NCI-H2196 (cell line): ENCODE measurements at regions not wholly inside any gene's neighbourhood (a gene's known extent, or its start where the extent isn't known, plus 50 kb on each side); places are given as distances from the start of the nearest gene placed in this dataset.

Experiments
- DNase-seq: peaks from one replicate; lab custom pipeline; 2025; ENCODE audit not compliant: unreplicated experiment; lab: John Stamatoyannopoulos, UW

DNA sequence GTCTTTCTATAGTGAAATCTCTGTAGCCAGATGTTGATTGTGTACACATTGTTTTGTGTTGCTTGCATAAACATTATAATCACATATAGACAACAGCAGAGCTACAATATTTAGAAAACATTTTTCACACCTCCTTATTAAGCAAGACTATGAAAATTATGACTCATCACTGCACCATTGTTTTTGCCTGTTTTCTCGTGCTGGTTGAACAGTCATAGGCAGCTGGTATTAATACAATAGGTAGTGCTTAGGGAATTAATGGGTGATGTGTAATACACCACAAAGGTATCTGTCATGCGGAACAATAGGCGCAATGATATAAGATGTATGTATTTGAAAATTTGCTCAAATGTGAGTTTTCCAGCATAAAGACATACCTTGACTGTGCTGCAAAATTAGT lies 449.3 kb downstream of the FOXG1 start:
- peak; percentile 6 for DNase-seq

DNA sequence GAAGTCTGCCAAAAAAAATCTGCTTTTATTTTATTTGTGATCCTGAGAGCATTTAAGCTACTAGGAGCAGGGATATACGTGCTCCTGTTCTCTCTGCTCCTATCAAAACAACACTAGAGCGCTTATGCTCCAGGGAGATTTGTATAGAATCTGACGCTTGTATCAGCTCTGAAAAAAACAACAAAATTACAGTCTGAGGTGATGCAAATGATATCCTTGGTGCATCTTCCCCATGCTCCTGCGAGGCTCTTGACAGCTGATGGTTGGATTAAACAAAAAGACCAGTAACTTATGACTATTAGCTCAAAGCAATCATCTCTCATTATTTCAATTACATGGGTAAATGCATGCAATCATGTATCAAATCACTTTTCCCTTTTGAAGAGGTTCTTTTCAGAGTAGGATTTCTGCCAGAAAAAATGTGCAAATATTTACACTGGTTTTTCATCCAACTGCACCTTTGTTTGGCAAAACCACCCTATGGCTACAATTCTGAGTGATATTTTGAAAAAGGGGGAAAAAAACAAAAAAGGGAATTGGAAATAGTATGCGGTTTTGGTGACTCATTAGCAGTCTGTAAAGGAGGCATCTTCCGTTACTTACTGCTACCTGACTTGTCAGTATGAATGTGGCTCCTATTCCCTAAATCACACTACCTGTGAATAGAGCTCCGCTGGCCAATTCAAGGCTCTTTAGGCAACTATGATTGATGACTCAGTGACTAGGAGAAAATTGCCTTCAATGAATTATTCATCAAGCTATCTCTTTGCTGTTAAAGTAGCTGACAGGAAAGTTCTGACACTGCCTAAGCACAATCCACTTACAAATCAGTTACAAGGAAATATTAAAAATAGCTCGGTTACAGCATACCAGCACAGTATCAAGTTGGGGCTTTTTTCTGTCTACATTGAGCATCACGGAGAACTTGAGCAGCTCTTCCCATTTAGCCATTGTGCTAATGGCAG lies 450.0 kb downstream of the FOXG1 start:
- peak; percentile 85 for DNase-seq

DNA sequence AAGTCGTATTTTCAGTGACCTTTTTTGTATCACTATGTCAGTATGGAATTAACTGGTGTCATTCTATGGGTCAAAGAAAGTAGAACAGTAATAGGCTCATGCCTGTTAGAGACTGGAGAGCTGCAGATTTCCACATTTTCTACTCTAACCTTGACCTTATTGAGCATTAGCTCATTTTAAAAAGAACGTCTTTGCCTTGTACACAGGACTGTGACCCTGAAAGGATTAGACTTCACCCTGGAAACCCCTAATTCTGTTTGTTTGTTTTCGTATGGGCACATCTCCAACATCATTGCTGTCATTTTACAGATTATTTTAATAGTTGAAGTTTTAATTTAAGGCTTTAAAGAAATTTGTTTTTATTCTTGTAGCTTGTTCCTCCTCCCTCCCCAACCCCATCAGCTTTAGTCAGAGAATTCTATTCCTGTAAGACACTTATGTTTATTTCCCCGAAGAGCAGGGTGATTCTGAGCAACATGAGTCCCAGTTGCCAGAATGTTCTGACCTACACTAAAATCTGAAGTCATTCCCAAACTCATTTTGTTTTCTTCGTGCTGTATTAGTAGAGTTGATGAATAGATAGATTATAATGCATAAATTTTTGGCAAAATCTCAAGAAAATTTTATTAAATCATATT lies 451.3 kb downstream of the FOXG1 start:
- no peak for DNase-seq

DNA sequence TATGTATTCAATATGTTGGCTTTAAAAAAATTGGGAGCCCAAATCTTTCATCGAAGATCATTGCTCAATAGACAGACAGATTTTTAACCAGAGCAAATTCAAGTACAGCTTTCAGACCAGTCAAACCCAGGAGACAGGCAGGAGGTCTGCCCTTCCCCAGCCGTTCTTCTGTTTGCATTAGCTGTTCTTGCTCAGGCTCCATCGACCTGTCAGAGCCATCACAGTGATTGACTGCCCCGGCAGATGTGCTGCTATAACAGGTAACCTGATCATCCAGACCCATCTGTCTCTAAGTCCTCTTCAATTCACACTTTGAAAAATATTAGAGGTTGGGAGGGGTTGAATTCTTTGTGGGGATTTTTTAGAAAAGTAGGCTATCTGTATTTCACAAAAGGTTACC lies 453.5 kb downstream of the FOXG1 start:
- DNase-seq: no peak

DNA sequence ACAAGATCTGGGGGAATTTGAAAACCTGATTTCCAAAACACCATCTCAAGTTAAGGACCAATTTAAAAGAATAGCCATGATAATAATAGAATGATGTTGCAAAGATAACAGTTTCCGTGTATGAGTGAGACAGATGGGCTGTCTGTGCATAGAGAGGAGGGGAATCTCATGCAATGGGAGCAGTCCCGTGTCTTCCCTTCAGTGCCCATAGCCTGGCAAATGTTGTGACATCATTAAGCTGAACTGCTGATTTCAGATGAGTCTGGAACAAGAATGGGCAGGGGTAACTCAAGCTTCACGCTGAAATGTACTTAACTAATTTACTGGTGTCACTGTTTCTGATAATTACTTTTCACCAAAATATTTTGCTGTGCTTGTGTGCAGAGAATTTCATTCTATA lies 454.0 kb downstream of the FOXG1 start:
- DNase-seq: no peak

DNA sequence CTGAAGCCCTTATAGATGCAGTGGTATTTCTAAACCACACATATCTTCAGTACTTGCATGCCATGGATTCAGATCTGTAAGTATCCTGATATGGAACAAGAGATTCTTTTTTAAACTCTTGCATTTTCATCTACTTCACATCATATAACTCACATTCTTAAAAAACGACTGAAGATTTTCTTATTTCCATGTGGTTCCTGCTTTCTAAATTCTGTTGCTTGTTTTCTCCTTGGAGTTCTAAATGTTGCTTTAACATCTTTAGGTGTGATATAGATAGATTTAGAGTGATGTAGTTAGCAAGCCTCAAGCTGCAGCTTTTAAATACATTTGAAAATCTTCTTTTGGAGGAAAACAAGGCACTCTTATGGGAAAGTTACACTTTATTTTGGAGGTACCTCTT lies 455.4 kb downstream of the FOXG1 start:
- DNase-seq: no peak

DNA sequence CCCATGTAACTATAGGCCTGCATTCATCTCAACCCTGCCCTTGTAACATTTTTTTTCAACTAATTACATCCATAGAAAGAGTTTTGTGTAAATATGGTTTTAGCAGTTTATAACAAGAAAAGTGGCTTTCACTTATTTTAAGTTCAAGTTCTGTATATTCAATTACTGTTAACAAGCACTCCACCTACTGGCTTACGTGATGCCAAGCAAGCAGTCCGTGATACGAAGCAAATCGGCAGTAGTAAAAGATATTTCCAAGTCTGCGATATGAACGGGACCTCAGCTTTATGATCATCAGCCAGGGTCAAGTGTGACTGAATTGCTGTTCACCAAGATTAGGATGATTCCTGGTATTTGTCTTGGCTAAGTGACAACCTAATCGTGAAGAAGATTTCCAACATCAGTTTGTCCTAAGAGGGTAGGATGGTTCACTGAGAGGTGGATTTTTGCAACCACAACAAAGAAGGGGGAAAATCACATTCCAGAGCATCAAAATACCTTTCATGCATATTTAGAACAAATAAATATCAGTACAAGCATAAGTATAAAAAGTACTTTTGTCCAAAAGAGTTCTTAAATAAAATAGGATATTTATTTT lies 456.2 kb downstream of the FOXG1 start:
- DNase-seq: peak; percentile 33

DNA sequence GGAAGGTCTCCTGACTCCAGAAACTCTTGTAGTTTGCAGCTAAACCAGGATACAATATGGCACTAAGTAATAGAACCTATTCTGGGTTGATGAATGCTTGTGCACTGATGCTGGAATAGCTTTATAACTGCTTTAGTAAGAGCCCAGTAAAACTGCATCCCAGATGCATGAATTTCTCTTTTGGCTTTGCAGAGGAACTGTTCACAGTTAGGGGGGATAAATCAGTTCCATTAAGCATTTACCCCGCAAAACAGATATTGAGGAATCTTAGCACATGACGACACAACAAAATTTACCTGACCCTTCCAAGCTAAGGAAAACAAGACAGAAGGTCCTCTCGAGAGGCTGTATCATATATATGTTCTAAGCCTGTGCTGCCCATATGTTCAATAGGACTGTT lies 457.4 kb downstream of the FOXG1 start:
- no peak for DNase-seq

DNA sequence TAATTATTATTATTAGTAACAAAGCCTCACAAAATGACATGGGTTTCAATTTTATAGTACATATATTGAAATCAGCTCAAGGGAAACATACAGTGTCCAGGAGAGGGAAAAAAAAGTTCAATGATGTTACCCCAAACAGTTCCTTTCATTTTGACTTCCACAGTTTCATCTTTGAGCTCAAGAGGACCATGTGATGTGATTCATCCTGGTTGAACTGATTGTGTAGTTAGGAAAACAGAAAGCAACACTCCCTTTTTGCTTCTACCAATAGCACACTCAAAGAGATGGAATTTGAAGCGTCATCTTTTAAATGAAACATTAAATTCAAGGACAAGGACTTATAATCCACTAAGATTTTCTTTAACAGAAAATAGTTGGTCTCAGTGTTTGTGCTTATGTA lies 461.0 kb downstream of the FOXG1 start:
- DNase-seq: no peak

DNA sequence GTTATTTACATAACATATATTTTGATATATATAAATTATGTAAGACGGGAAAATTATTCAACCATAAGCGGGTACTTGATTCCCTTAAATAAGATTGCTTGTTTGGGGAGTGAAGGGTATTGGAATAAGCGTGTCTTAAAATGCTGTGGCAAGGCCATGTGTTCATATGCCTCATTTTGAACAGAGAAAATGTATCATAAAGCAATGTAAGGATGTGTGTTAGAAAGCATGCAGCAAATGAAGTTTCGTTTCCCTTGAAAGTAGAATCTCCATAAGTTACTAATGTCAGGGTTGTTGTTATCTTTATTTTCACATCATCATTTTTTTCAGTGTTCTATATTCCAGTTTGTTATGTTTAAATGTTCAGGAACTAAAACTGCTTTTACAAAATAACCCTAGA lies 465.6 kb downstream of the FOXG1 start:
- DNase-seq: no peak

DNA sequence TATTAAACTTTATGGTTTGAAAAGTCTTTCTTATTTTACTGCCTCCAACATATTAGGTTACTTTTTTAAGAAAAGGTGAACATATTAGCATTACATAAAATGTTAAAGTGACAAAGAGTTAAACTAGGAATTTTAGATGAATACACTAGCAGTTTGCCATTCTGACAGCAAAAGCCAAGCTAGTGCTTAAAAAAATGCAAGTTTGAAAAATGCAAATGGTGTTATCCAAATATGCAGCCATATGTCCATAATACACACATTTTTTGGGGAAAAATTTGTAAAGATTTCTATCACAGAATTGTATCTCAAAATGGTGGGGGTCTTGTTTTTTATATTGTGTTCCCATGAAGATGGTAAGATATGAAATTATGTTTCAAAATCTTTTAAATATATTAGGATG lies 466.1 kb downstream of the FOXG1 start:
- DNase-seq: no peak

DNA sequence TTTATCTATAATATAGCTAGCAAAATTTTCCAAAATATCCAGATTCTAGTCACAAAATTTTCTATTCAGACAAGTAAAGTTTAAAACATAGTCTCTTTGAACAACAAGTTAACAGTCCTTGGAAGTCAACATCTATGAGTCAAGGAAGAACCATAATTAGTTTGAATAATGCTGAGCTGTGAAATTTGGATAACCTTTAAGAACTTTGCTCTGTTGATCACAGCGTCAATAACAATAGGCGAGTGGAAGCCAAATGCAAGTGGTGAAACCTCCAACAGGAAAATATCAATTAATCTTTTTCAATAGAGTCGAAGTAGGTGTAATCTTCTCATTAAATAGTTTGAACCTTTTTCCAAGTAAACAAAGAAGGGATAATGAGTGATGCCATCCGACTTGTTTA lies 466.6 kb downstream of the FOXG1 start:
- DNase-seq: no peak

DNA sequence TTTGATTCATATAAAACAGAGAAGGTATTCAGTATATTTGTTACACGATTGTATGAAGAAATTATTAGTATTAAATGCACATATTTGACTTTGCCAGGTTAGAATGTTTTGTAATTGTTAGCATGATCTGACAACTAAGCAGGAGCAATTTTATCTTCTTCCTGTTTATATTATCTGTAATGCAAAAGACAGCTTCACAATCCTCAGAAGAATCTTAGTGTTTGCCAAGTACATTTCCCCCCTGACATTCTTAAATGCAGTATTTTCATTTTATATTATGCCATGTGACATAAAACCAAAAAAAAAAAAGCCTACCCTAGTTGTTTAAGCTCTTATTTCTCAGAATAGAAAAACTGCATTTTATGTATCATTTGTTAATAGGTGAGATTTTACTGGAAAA lies 469.4 kb downstream of the FOXG1 start:
- no peak for DNase-seq

DNA sequence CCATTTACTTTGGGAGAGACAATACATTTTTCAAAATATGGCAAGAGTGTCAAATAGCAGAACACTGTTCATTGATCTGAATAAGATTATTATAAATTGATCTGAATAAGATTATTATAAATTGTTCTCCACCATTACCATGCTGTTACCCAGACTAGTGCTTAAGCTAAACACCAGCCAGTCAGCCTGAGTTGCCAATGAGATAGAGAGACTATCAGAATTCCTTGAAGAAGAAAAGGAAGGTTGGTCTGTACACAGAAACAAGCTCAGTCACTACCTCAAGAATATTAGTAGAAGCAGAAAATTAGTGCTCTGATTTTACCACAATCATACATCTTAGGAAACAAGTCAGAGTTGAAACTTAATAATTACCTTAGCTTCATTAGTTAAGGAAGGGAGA lies 469.8 kb downstream of the FOXG1 start:
- DNase-seq: no peak

DNA sequence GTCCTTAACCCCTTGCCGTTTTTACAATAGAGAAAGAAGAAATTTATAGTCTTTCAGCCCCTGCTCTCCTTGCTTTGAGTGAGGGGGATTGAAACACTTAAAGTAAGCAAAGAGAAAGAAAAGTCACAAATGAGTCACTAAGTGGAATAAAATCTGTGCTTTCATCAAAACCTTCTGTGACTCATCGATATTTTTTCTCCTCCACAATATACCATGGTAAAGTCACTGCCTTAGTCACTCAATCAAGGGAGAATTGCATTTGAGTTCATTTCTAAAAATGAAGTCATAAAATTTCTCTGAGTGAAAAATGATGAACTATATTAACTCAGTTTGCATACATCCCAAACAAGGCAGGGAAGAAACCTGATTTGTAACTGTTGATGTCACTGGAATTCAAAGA lies 470.3 kb downstream of the FOXG1 start:
- no peak for DNase-seq

DNA sequence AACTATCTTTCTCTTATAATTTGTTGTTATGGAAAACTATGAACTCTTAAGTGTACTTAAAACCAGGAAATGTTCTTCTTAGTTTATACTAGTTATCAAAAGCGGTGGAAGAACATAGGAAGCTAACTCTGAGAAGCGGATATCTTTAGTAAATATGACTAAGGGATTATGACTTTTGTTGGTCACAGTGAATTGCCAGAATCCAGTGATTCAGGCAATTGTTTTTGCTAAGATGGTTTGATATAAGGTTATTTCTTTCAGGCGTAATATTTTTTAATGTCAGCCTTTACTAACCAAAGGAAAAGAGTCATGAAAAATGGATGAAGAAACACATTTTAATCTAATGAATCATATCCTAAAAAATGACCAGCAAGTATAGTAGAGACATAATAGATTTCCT lies 473.5 kb downstream of the FOXG1 start:
- DNase-seq: no peak

DNA sequence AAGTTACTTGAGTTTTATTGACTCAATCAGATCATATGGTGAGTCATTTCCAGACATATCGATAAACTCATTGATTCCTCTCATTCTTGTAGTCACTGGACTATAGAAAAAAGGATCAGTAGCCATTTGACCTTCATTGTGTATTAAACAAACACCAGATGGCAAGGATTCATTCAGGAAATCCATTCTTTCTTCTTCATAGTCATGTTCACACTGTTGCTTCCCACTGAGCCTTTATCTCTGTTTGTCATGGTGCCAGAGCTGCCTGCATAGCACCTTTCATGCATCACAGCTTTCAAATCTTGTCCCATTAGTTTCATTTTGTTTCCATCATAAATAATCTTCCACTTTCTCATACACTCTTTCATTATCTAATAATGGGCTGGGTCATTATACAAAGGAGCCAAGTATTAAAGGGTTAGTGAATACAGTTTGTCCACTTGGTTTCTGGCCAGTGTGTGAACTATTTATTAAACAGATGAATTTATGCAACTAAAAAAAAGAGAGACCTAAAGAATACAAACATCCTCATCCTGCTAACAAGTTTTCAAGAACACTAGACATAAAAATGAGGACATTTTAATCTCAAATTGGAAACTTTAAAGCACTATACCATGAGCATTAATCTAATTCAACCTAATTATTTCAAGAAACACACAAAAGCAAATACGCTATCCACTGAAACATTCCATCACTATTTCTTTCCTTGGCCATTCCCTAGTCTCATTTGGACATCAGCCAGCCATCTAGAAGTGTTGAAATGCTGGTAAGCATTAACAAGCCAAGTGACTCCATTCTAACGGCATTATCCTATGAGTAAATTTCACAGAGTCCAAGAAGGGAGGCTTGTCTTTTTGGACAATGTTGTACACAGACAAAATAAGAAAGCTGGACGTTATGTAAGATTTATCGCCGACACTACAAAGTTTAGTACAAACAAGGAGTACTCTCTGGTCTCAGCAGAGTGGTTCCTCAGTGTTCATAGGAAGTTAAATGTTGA lies 476.5 kb downstream of the FOXG1 start:
- DNase-seq: peak; percentile 17

DNA sequence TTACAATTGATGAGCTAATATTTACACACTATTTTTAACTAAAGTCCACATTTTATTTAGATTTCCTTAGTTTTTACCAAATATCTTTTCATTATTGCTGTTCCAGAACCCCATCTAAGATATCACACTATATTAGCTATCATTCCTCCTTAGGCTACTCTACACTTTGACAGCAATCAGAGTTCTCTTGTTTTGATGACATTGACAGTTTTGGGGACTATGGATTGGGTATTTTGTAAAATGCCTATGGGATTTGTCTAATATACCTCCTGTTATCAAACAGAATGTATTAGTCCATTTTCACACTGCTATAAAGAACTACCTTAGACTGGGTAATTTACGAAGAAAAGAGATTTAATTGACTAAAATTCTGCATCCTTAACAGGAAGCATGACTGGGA lies 489.1 kb downstream of the FOXG1 start:
- DNase-seq: no peak

DNA sequence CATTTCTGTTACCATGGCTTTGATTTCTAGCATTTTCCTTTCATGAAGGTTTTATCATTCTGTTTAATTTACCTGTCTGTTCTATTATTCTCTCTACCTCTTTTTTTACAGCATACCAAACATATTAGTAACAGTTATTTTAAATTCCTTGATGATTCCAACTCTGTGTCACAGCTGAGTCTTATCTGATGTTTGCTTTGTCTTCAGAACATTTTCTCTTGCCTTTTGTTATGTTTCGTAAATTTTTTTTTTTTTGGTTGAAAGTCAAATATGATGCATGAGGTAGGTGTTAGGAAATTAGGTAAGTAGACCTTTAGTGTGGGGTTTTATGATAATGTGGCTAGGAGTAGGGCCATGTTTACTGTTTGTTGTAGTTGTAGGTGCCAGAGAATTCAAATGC lies 496.4 kb downstream of the FOXG1 start:
- DNase-seq: no peak

DNA sequence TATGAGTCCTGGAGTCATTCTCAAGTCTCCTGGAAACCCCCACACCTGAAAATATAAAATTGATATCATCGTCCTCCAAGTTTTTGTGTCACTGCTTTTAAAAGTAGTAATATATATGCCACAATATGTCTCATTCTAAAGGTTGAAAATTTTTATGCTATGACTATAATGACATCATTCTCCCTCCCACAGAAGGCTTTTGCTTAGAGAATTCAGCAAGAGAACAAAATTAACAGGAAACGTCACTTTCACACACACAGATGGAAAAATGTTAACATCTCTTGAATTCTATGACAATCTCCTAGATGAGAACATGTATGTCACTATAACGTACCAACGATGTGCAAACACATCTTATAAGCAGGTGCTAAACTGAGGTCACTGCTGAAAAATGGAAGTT lies 498.3 kb downstream of the FOXG1 start:
- no peak for DNase-seq

DNA sequence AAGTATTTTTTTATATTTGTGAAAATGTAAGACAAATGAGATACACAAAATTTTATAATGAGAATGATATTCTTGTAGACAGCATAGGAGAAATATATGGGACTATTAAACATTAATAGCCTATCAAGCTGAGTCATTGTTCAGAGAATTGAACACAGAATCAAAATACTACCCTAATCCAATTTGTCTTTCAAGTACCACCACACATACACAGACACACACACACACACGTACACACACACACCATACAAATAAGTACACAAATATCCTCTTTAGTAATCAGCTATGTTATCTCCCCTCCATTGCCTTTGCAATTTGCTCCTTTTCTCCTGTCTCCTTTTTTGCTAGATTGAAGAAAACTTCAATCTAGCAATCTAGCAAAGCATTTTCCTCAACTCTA lies 499.3 kb downstream of the FOXG1 start:
- DNase-seq: no peak
